Suprapubic skin (tissue), 4 donors: ENCODE measurements at regions not wholly inside any gene's neighbourhood (a gene's known extent, or its start where the extent isn't known, plus 50 kb on each side); places are given as distances from the start of the nearest gene placed in this dataset.

Source experiments
- POLR2A ChIP-seq, 2 donors: fragments of 450-650 bp; IDR thresholded peaks; one replicate each; pipeline ENCODE4 v1.6.1; 2017; ENCODE audit warnings: antibody characterized with exemption in 2 of 2, mild to moderate bottlenecking in 2 of 2, moderate library complexity in 2 of 2
- POLR2AphosphoS5 ChIP-seq, 3 donors: sonication (generic); formaldehyde crosslinking; IDR thresholded peaks; one replicate each; pipeline ENCODE4 v1.6.1; 2017; ENCODE audit warnings: antibody characterized with exemption in 3 of 3
- TF ChIP-seq, protein P1 (sequence below), 2 donors: fragments of 200-600 bp in 1 of 2; fragments of 450-650 bp in 1 of 2; sonication (generic) in 1 of 2; IDR thresholded peaks; one replicate each; pipeline ENCODE4 v1.5.1; 2016 to 2019; ENCODE audit warnings: antibody characterized with exemption in 2 of 2, mild to moderate bottlenecking in 1 of 2, moderate library complexity in 1 of 2

DNA sequence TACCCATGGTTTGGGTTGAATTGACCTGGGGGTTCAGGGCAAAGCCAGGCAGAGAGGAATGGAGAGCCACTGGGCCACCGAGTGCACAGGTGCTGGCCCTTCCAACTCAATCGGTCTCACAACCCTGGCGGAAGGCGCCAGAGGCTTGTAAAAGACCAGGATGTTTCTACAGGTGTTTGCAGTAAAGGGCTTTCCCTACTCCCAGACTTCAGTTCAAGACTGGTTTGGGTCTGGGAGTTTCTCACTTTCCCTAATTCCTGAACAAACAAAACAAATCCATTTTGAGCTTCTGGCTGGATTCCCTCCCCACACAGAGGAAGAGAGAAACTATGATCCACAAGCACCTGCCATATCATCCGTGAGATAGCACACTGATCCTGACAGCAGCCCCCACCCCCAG, 125.2 kb upstream of the KLF4 start:
- TF ChIP-seq, protein P1, sequence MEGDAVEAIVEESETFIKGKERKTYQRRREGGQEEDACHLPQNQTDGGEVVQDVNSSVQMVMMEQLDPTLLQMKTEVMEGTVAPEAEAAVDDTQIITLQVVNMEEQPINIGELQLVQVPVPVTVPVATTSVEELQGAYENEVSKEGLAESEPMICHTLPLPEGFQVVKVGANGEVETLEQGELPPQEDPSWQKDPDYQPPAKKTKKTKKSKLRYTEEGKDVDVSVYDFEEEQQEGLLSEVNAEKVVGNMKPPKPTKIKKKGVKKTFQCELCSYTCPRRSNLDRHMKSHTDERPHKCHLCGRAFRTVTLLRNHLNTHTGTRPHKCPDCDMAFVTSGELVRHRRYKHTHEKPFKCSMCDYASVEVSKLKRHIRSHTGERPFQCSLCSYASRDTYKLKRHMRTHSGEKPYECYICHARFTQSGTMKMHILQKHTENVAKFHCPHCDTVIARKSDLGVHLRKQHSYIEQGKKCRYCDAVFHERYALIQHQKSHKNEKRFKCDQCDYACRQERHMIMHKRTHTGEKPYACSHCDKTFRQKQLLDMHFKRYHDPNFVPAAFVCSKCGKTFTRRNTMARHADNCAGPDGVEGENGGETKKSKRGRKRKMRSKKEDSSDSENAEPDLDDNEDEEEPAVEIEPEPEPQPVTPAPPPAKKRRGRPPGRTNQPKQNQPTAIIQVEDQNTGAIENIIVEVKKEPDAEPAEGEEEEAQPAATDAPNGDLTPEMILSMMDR (IDR thresholded peaks at IDR 0.05): no peak
- TF ChIP-seq POLR2AphosphoS5 (IDR thresholded peaks at IDR 0.05) (no peak), POLR2A (IDR thresholded peaks at IDR 0.05) (no peak)
